Mesenchymal stem cell (in vitro differentiated cells and primary cell): ENCODE measurements at regions not wholly inside any gene's neighbourhood (a gene's known extent, or its start where the extent isn't known, plus 50 kb on each side); places are given as distances from the start of the nearest gene placed in this dataset.
"Not testable (repeated sequence)": the region's sequence is repeated elsewhere in the genome, so short reads cannot be mapped to it uniquely, and the experiment has no call there.

ENCODE experiments used
- DNase-seq: peaks from one replicate; pipeline ENCODE4 v3.0.0-alpha.2; 2013
- H2AFZ ChIP-seq: one replicate; pipeline ENCODE4 v1.6.1; 2013; ENCODE audit warnings: low read depth, mild to moderate bottlenecking, control low read depth, inconsistent platforms, low read length, moderate library complexity
- H2AK5ac ChIP-seq: 2 replicates; pipeline ENCODE4 v1.6.1; 2013; ENCODE audit warnings: low read length, moderate library complexity, mild to moderate bottlenecking, inconsistent platforms; ENCODE audit not compliant: severe bottlenecking
- H2BK120ac ChIP-seq: one replicate; pipeline ENCODE4 v1.6.1; 2013; ENCODE audit warnings: low read depth, mild to moderate bottlenecking, inconsistent platforms, low read length, moderate library complexity
- H2BK12ac ChIP-seq, 2 experiments: one replicate each; pipeline ENCODE4 v1.6.1; 2013; ENCODE audit warnings: inconsistent platforms in 2 of 2, low read length in 2 of 2, mild to moderate bottlenecking in 2 of 2, moderate library complexity in 2 of 2, control low read depth in 1 of 2
- H2BK15ac ChIP-seq: one replicate; pipeline ENCODE4 v1.6.1; 2013; ENCODE audit warnings: mild to moderate bottlenecking, low read depth, inconsistent platforms; ENCODE audit not compliant: poor library complexity, severe bottlenecking
- H2BK5ac ChIP-seq: 2 replicates; pipeline ENCODE4 v1.6.1; 2013; ENCODE audit warnings: low read depth, mild to moderate bottlenecking, low read length, control low read depth, inconsistent platforms; ENCODE audit not compliant: poor library complexity, severe bottlenecking
- H3K14ac ChIP-seq, 2 experiments: one replicate each; pipeline ENCODE4 v1.6.1; 2013; ENCODE audit warnings: inconsistent platforms in 2 of 2, low read length in 2 of 2, control low read depth in 1 of 2, mild to moderate bottlenecking in 1 of 2, moderate library complexity in 1 of 2
- H3K18ac ChIP-seq, 2 experiments: one replicate each; pipeline ENCODE4 v1.6.1; 2013; ENCODE audit warnings: inconsistent platforms in 2 of 2, low read length in 2 of 2, control low read depth in 1 of 2, low read depth in 1 of 2, mild to moderate bottlenecking in 1 of 2
- H3K23ac ChIP-seq, 2 experiments: one replicate each; pipeline ENCODE4 v1.6.1; 2013; ENCODE audit warnings: inconsistent platforms in 2 of 2, low read length in 2 of 2, mild to moderate bottlenecking in 2 of 2, moderate library complexity in 2 of 2, control low read depth in 1 of 2
- H3K27ac ChIP-seq: 2 replicates; pipeline ENCODE4 v1.5.1; 2013; ENCODE audit warnings: mild to moderate bottlenecking, moderate library complexity, low read length, control low read depth, inconsistent platforms; ENCODE audit not compliant: poor library complexity, severe bottlenecking
- H3K27me3 ChIP-seq, 2 experiments: 2 replicates each; pipeline versions ENCODE4 v1.6.1 to v1.7.0; 2013; ENCODE audit warnings: low read length in 2 of 2, mild to moderate bottlenecking in 2 of 2, moderate library complexity in 2 of 2, control low read depth in 1 of 2, inconsistent platforms in 1 of 2; ENCODE audit not compliant: control insufficient read depth in 1 of 2, insufficient read depth in 1 of 2
- H3K36me3 ChIP-seq, 2 experiments: 2 replicates each; pipeline versions ENCODE4 v1.6.1 to v1.7.0; 2013; ENCODE audit warnings: low read length in 2 of 2, control low read depth in 1 of 2, inconsistent platforms in 1 of 2, low read depth in 1 of 2, mild to moderate bottlenecking in 1 of 2; ENCODE audit not compliant: insufficient read depth in 2 of 2, control insufficient read depth in 1 of 2
- H3K4ac ChIP-seq, 2 experiments: one replicate each; pipeline ENCODE4 v1.6.1; 2013; ENCODE audit warnings: inconsistent platforms in 2 of 2, low read length in 2 of 2, mild to moderate bottlenecking in 2 of 2, moderate library complexity in 2 of 2, control low read depth in 1 of 2, low read depth in 1 of 2
- H3K4me1 ChIP-seq: 2 replicates; pipeline ENCODE4 v1.6.1; 2013; ENCODE audit warnings: low read depth, low read length, control low read depth; ENCODE audit not compliant: control insufficient read depth, insufficient read depth
- H3K4me2 ChIP-seq: 2 replicates; pipeline ENCODE4 v1.6.1; 2013; ENCODE audit warnings: low read length, mild to moderate bottlenecking, inconsistent platforms; ENCODE audit not compliant: poor library complexity, severe bottlenecking
- H3K4me3 ChIP-seq, 2 experiments: 2 replicates each; pipeline versions ENCODE4 v1.5.1 to v1.7.0; 2013; ENCODE audit warnings: low read length in 2 of 2, mild to moderate bottlenecking in 2 of 2, control low read depth in 1 of 2, low read depth in 1 of 2; ENCODE audit not compliant: insufficient read depth in 1 of 2
- H3K79me1 ChIP-seq: replicated peaks from 2 replicates; pipeline ENCODE4 v1.6.1; 2013; ENCODE audit warnings: mild to moderate bottlenecking, control low read depth, low read length, inconsistent platforms; ENCODE audit not compliant: poor library complexity, severe bottlenecking
- H3K9ac ChIP-seq: 2 replicates; pipeline ENCODE4 v1.7.0; 2013; ENCODE audit warnings: mild to moderate bottlenecking, low read length, moderate library complexity
- H3K9me3 ChIP-seq: 2 replicates; pipeline ENCODE4 v1.7.0; 2013; ENCODE audit warnings: mild to moderate bottlenecking, low read length; ENCODE audit not compliant: control insufficient read depth
- H4K8ac ChIP-seq: one replicate; pipeline ENCODE4 v1.6.1; 2013; ENCODE audit warnings: inconsistent platforms, mild to moderate bottlenecking, low read length, moderate library complexity
- H4K91ac ChIP-seq: one replicate; pipeline ENCODE4 v1.6.1; 2013; ENCODE audit warnings: mild to moderate bottlenecking, low read length, inconsistent platforms
- WGBS: methylation state at CpG from one replicate; pipeline ENCODE4 v1.1.7; 2013; ENCODE audit warnings: mixed read lengths; 5-methylcytosine and 5-hydroxymethylcytosine counted together

DNA sequence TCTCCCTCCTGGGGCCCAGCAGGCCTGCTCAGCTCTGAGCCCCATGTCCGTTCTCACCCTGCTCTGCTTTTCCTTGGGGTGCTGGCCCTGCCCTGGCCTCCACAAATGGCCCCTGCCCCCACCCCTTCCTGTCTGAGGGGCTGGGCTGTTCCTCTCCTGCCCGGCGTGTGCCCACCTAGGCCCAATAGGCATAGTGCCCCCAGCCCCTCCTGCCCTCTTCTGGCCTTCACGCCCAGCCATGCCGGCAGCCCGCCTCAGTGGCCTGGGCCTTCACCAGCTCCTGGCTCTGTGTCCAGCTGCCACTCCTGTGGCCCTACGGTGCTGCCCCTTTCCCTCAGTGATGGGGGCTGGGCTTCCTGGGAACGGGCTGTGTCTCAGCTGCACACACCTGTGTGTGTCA, 125.9 kb downstream of the TMEM121 start:
- 81% methylated on average over 7 of the region's 8 CpGs for WGBS

DNA sequence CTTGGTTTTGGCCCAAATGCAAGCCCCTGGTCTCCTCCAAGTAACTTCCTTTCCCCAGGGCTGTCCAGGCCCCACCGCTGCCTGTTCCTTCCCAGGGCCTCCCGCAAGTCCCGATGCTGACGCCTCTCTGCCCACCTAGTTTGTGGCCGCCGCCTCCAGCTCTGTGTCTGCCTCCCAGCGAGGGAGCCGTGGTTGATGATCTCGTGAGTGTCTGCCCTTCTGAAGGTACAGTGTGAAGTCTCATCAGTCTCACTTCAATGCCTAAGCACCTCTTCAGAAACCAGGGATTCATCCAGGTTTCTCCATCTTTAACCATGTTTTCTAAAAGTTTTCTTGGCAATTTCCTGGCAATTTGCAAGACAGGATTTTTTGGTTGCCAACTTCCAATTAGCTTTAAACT, 127.5 kb downstream of the TMEM121 start:
- not testable (repeated sequence) for H3K79me1 ChIP-seq, H3K4ac ChIP-seq, H3K4me2 ChIP-seq, H3K27ac ChIP-seq, H2BK12ac ChIP-seq, H2BK120ac ChIP-seq, H3K18ac ChIP-seq, H3K4me3 ChIP-seq, H2AFZ ChIP-seq, H3K14ac ChIP-seq, H3K36me3 ChIP-seq, DNase-seq, H4K8ac ChIP-seq, H2AK5ac ChIP-seq, H4K91ac ChIP-seq, H2BK5ac ChIP-seq, H3K4me1 ChIP-seq, H3K9ac ChIP-seq, H3K27me3 ChIP-seq, H3K9me3 ChIP-seq, H3K23ac ChIP-seq, H2BK15ac ChIP-seq
- 65% methylated on average over 5 of the region's 9 CpGs for WGBS

More for the DNA sequence above, 125.9 kb downstream of the TMEM121 start:
- H3K18ac ChIP-seq, H3K4me3 ChIP-seq, H3K9ac ChIP-seq, H3K9me3 ChIP-seq, H3K4ac ChIP-seq, H4K8ac ChIP-seq, H3K27ac ChIP-seq, H3K4me2 ChIP-seq, H2AFZ ChIP-seq, H4K91ac ChIP-seq, H3K23ac ChIP-seq, H2BK15ac ChIP-seq, DNase-seq, H2BK5ac ChIP-seq, H3K36me3 ChIP-seq, H3K14ac ChIP-seq, H2BK120ac ChIP-seq, H2AK5ac ChIP-seq, H3K4me1 ChIP-seq, H3K27me3 ChIP-seq, H3K79me1 ChIP-seq, H2BK12ac ChIP-seq: not testable (repeated sequence)

DNA sequence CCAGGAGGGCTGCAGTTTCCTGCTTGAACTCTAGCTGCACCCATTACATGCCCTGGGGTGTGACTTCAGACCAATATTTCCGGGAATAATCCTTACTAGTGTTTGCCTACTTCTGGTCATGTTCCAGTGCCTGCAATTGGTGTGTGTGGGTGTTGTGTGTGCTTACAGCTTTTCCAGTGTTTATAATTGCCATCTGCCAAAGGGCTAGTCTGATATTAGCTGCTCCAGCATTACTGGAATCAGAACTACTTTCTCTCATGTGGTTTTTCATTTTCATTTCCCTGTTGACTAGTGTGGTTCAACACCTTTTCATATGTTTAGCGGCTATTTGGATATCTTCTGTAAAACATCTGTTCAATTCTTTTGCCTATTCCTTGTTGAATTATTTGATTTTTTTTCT, 132.9 kb downstream of the TMEM121 start:
- not testable (repeated sequence) for H3K4me2 ChIP-seq, H3K18ac ChIP-seq, H3K4me3 ChIP-seq, H3K27me3 ChIP-seq, H2AK5ac ChIP-seq, H4K91ac ChIP-seq, H3K23ac ChIP-seq, H3K36me3 ChIP-seq, H3K9me3 ChIP-seq, H3K27ac ChIP-seq, H3K4me1 ChIP-seq, DNase-seq, H2BK5ac ChIP-seq, H2BK15ac ChIP-seq, H3K14ac ChIP-seq, H3K79me1 ChIP-seq, H4K8ac ChIP-seq, H2BK120ac ChIP-seq, H3K4ac ChIP-seq, H2AFZ ChIP-seq, H2BK12ac ChIP-seq, H3K9ac ChIP-seq
- WGBS = 50% methylated on average over 1 of the region's 2 CpGs

DNA sequence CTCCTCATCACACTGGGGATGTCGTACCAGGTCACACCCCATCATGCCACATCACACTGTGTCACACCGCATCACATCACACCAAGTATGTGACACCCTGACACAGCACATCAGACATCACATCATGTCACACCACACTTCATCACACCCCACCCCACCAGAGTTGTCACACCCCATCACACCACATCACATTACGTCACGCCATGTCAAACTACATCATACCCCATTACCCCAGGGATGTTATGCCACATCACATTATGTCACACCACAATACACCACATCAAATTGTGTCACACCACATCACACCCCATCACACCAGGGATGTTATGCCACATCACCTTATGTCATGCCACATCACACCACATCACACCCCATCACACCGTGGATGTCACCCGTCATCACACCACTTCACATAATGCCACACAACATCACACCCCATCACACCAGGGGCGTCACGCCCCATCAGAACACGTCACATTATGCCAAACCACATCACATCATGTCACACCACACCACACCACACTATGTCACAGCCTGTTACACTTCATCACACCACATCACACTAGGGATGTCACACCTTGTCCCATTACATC, 133.6 kb downstream of the TMEM121 start:
- Histone ChIP-seq H3K9me3 (no peaks in the 10 kb centered on the region), H3K4me3 (no peak overlapping the region), H3K79me1 (no peaks in the 10 kb centered on the region), H3K14ac (no peak overlapping the region), H3K9ac (no peak overlapping the region), H2AK5ac (no peak overlapping the region), H2BK5ac (no peak overlapping the region), H3K36me3 (no peaks in the 10 kb centered on the region), H3K27me3 (no peaks in the 10 kb centered on the region), H3K4me1 (no peaks in the 10 kb centered on the region), H3K27ac (no peak overlapping the region), H4K8ac (no peak overlapping the region), H4K91ac (no peak overlapping the region), H2BK15ac (no peak overlapping the region), H3K4me2 (no peak overlapping the region), H3K4ac (no peak overlapping the region), H2BK120ac (no peak overlapping the region), H2AFZ (no peak overlapping the region), H3K23ac (no peak overlapping the region), H3K18ac (no peak overlapping the region), H2BK12ac (no peak overlapping the region)
- 77% methylated on average over 9 of the region's 9 CpGs for WGBS
- DNase-seq = no peak
